ENCODE measurements at regions not wholly inside any gene's neighbourhood (a gene's known extent, or its start where the extent isn't known, plus 50 kb on each side); places are given as distances from the start of the nearest gene placed in this dataset.

DNA sequence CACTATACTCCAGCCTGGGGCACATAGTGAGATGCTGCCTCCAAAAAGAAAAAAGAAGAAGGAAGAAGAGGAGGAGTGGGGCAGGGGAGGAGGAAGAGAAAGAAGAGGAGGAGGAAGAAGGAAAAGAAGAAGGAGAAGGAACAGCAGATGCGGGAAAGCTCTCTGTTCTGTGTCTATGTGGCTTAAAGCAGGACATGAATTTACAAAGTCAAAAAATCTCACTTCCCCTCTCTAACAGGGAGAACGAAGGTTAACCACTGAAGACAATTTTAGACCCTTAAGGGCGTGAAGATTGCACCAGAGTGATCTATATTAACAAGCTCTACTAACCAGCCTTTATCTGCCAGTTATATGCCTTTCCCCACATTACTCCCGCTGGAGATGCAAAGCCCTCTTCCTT lies 258.9 kb downstream of the METTL4 start:
- TF ChIP-seq, protein P1, sequence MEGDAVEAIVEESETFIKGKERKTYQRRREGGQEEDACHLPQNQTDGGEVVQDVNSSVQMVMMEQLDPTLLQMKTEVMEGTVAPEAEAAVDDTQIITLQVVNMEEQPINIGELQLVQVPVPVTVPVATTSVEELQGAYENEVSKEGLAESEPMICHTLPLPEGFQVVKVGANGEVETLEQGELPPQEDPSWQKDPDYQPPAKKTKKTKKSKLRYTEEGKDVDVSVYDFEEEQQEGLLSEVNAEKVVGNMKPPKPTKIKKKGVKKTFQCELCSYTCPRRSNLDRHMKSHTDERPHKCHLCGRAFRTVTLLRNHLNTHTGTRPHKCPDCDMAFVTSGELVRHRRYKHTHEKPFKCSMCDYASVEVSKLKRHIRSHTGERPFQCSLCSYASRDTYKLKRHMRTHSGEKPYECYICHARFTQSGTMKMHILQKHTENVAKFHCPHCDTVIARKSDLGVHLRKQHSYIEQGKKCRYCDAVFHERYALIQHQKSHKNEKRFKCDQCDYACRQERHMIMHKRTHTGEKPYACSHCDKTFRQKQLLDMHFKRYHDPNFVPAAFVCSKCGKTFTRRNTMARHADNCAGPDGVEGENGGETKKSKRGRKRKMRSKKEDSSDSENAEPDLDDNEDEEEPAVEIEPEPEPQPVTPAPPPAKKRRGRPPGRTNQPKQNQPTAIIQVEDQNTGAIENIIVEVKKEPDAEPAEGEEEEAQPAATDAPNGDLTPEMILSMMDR (IDR thresholded peaks at IDR 0.05) = no peak
- TF ChIP-seq POLR2A (IDR thresholded peaks at IDR 0.05) = no peak
- no peak for TF ChIP-seq POLR2AphosphoS5 (IDR thresholded peaks at IDR 0.05)

All from breast epithelium (tissue), 3 donors.